ENCODE measurements at regions not wholly inside any gene's neighbourhood (a gene's known extent, or its start where the extent isn't known, plus 50 kb on each side); places are given as distances from the start of the nearest gene placed in this dataset.

- TF ChIP-seq, protein P1, sequence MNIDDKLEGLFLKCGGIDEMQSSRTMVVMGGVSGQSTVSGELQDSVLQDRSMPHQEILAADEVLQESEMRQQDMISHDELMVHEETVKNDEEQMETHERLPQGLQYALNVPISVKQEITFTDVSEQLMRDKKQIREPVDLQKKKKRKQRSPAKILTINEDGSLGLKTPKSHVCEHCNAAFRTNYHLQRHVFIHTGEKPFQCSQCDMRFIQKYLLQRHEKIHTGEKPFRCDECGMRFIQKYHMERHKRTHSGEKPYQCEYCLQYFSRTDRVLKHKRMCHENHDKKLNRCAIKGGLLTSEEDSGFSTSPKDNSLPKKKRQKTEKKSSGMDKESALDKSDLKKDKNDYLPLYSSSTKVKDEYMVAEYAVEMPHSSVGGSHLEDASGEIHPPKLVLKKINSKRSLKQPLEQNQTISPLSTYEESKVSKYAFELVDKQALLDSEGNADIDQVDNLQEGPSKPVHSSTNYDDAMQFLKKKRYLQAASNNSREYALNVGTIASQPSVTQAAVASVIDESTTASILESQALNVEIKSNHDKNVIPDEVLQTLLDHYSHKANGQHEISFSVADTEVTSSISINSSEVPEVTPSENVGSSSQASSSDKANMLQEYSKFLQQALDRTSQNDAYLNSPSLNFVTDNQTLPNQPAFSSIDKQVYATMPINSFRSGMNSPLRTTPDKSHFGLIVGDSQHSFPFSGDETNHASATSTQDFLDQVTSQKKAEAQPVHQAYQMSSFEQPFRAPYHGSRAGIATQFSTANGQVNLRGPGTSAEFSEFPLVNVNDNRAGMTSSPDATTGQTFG (tag by site-specific recombination; IDR thresholded peaks at IDR 0.05; ENCODE audit: borderline replicate concordance): no peak
- TF ChIP-seq CTCF (tag by site-specific recombination; IDR thresholded peaks at IDR 0.05) (no peak), OSR2 (tag by site-specific recombination; IDR thresholded peaks at IDR 0.05) (no peak), PRDM6 (tag by site-specific recombination; IDR thresholded peaks at IDR 0.05) (no peak), ZNF843 (tag by site-specific recombination; IDR thresholded peaks at IDR 0.05) (no peak), ZBTB1 (tag by site-specific recombination; IDR thresholded peaks at IDR 0.05) (no peak)
Measured at GRCh38 chr2:221025398-221025797, 546.7 kb downstream of the EPHA4 start.
